Activated CD8-positive, alpha-beta T cell treated with anti-CD3 and anti-CD28 coated beads for 36 hours (primary cell): ENCODE measurements at regions not wholly inside any gene's neighbourhood (a gene's known extent, or its start where the extent isn't known, plus 50 kb on each side); places are given as distances from the start of the nearest gene placed in this dataset.

Source experiments
- ATAC-seq: fragments of 200-7000 bp; cut with Tn5 transposase; one replicate; pipeline ENCODE4 v1.10.0; 2021; ENCODE audit warnings: mild to moderate bottlenecking, moderate library complexity
- CTCF ChIA-PET: fragments of 350-600 bp; sonication (Branson Sonifier 250); formaldehyde crosslinking; loops from one replicate; lab custom pipeline; 2021; ENCODE audit warnings: antibody characterized with exemption; lab: Charles Lee
- POLR2A ChIA-PET: fragments of 350-600 bp; sonication (Branson Sonifier 250); formaldehyde crosslinking; loops from one replicate; lab custom pipeline; 2021; ENCODE audit warnings: antibody characterized with exemption; lab: Charles Lee
- DNase-seq: peaks from one replicate; pipeline ENCODE4 v3.0.0-alpha.2; 2020
- H3K27ac Mint-ChIP-seq: one replicate; pipeline ENCODE4 v1.8.0; 2021; ENCODE audit warnings: mild to moderate bottlenecking, mixed read lengths
- H3K27me3 Mint-ChIP-seq: one replicate; pipeline ENCODE4 v1.8.0; 2021; ENCODE audit warnings: mixed read lengths
- H3K36me3 Mint-ChIP-seq: one replicate; pipeline ENCODE4 v1.8.0; 2021; ENCODE audit warnings: low read depth, mixed read lengths
- H3K4me1 Mint-ChIP-seq: one replicate; pipeline ENCODE4 v1.8.0; 2021; ENCODE audit warnings: low read depth, mixed read lengths
- H3K4me3 Mint-ChIP-seq: one replicate; pipeline ENCODE4 v1.8.0; 2021; ENCODE audit warnings: mild to moderate bottlenecking, moderate library complexity, mixed read lengths
- H3K9me3 Mint-ChIP-seq: one replicate; pipeline ENCODE4 v1.8.0; 2021; ENCODE audit warnings: mixed read lengths
- intact Hi-C: fragments of 100-400 bp; cut with micrococcal nuclease; formaldehyde crosslinking; loops from one replicate; pipeline ENCODE4 v1.10.0; 2022
- TF ChIP-seq, protein P1 (sequence below): fragments of 200-600 bp; IDR thresholded peaks from one replicate; pipeline ENCODE4 v1.8.0; 2022; ENCODE audit warnings: antibody characterized with exemption, mild to moderate bottlenecking

DNA sequence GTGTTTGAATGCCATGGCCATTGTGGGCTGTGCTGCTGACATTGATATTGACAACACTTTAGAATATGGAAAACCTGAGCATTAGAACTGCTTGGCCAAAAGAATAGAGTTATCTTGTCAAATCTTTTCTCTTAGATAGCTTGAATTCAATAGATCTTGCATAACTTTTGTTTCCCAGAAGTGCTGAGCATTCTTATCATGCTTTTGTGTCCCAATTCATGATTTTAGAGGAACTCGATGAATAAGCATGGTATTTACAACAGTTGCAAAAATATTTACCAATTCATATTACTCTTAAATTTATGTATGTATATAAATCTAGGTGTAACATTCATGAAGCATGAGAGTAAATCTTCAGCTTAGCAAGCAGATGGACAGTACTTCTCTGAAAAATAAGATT is 508.0 kb downstream of the BCL11A start:
- H3K27me3 Mint-ChIP-seq = no peaks in the 10 kb centered on the region
- no peak for DNase-seq
- POLR2A ChIA-PET = no interaction called here
- no peaks in the 10 kb centered on the region for H3K4me1 Mint-ChIP-seq
- no peak for ATAC-seq
- TF ChIP-seq, protein P1, sequence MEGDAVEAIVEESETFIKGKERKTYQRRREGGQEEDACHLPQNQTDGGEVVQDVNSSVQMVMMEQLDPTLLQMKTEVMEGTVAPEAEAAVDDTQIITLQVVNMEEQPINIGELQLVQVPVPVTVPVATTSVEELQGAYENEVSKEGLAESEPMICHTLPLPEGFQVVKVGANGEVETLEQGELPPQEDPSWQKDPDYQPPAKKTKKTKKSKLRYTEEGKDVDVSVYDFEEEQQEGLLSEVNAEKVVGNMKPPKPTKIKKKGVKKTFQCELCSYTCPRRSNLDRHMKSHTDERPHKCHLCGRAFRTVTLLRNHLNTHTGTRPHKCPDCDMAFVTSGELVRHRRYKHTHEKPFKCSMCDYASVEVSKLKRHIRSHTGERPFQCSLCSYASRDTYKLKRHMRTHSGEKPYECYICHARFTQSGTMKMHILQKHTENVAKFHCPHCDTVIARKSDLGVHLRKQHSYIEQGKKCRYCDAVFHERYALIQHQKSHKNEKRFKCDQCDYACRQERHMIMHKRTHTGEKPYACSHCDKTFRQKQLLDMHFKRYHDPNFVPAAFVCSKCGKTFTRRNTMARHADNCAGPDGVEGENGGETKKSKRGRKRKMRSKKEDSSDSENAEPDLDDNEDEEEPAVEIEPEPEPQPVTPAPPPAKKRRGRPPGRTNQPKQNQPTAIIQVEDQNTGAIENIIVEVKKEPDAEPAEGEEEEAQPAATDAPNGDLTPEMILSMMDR = no peak
- no peak overlapping the region for H3K27ac Mint-ChIP-seq
- intact Hi-C loops = no loop called here
- H3K9me3 Mint-ChIP-seq = no peaks in the 10 kb centered on the region
- CTCF ChIA-PET = no interaction called here
- no peaks in the 10 kb centered on the region for H3K36me3 Mint-ChIP-seq
- no peak overlapping the region for H3K4me3 Mint-ChIP-seq

DNA sequence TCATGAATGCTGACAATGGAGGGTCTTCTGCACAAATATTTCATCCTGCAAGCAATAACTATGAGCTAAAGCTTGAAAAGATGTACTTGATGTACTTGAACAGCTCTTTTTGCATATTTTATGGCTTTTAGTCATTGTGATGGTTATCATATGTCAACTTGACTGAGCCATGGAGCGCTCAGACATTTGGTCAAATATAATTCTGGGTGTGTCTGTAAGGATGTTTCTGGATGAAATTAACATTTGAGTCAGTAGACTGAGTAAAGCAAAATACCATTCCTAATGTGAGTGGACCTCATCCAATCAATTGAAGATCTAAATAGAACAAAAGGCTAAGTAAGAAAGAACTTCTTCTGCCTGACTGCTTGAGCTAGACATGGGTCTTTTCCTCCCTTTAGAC is 509.0 kb downstream of the BCL11A start:
- no peak for ATAC-seq
- intact Hi-C loops = no loop called here
- no peaks in the 10 kb centered on the region for H3K4me1 Mint-ChIP-seq
- POLR2A ChIA-PET = no interaction called here
- H3K36me3 Mint-ChIP-seq = no peaks in the 10 kb centered on the region
- H3K27ac Mint-ChIP-seq = no peak overlapping the region
- H3K4me3 Mint-ChIP-seq = no peak overlapping the region
- TF ChIP-seq, protein P1 = no peak
- peaks cover 2% of the 10 kb centered on the region for H3K9me3 Mint-ChIP-seq
- no peaks in the 10 kb centered on the region for H3K27me3 Mint-ChIP-seq
- CTCF ChIA-PET = interaction anchor here (0.6 kb wide), 1 partner anchor 292 kb away, joined by 3 read pairs; no protein-coding TSS in a partner anchor
- no peak for DNase-seq

DNA sequence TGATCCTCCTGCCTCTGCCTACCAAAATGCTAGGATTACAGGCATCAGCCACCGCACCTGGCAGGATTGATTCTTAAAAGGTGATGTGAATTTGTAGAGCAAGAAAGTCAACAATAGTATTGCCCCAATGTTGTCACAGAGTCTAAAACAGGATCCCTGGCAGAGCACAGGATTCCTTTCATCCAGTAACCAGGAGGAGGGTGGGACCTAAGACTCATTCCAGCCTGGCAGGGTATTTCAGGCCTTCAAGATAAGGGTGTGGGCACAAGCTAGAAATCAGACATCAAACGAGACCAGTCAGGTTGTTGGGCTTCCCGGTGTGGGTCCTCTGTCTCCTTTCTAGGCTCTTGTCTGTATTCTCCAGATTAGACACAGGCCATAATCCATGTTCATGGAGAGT is 511.4 kb downstream of the BCL11A start:
- peaks cover 2% of the 10 kb centered on the region for H3K9me3 Mint-ChIP-seq
- intact Hi-C loops = no loop called here
- DNase-seq (no peak), ATAC-seq (no peak)
- H3K27me3 Mint-ChIP-seq = no peaks in the 10 kb centered on the region
- H3K4me1 Mint-ChIP-seq = no peaks in the 10 kb centered on the region
- TF ChIP-seq, protein P1 = no peak
- no peak overlapping the region for H3K27ac Mint-ChIP-seq
- no peak overlapping the region for H3K4me3 Mint-ChIP-seq
- no peaks in the 10 kb centered on the region for H3K36me3 Mint-ChIP-seq
- ChIA-PET POLR2A (no interaction called here), CTCF (no interaction called here)

DNA sequence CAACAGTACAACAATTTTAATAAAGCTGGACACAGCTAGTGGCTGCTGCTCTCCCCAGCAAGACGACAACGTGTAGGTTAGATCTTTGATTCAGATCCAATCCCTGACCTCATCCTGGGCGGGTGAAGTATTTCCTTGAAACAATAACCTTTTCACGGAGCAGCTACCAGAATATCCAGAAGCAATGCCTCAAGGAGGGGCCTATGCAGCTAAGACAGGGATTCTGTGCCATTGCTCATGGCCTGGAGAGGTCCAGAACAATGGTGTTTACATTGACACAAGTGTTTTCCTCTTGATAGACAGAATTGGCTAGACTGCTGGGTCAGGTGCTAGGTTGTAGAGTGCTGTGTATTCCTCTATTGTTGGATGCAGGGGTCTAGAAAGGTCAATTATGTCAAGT is 520.1 kb downstream of the BCL11A start:
- intact Hi-C loops = no loop called here
- ChIA-PET POLR2A (no interaction called here), CTCF (no interaction called here)
- Mint-ChIP-seq H3K9me3 (peaks cover 17% of the 10 kb centered on the region), H3K4me1 (peaks cover 4% of the 10 kb centered on the region), H3K27ac (no peak overlapping the region), H3K36me3 (no peaks in the 10 kb centered on the region), H3K4me3 (no peak overlapping the region), H3K27me3 (no peaks in the 10 kb centered on the region)
- TF ChIP-seq, protein P1 = no peak
- ATAC-seq (no peak), DNase-seq (no peak)

DNA sequence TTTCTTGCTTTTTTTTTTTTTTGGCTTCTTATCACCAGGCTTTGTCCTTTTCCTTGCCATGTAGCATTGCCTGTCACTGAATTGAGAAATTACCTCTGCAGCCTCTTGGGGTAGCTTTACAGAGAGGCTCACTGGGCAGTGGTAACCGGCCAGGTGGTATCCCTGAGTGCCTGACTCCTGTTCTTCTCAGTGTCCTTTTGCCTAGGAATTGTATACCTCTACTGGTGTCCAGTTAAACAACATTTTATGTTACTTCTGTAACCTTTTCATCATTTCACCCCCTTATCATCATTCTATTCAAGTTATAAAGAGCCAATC is 523.9 kb downstream of the BCL11A start:
- Mint-ChIP-seq H3K27ac (no peak overlapping the region), H3K27me3 (no peaks in the 10 kb centered on the region), H3K4me3 (no peak overlapping the region), H3K9me3 (peaks cover 17% of the 10 kb centered on the region), H3K4me1 (peaks cover 4% of the 10 kb centered on the region), H3K36me3 (no peaks in the 10 kb centered on the region)
- intact Hi-C loops = no loop called here
- ChIA-PET CTCF (no interaction called here), POLR2A (no interaction called here)
- DNase-seq (no peak), ATAC-seq (no peak)
- TF ChIP-seq, protein P1 = no peak
